HG02763 (cell line): ENCODE measurements at regions not wholly inside any gene's neighbourhood (a gene's known extent, or its start where the extent isn't known, plus 50 kb on each side); places are given as distances from the start of the nearest gene placed in this dataset.

ENCODE experiments used
- ATAC-seq: cut with Tn5 transposase; IDR thresholded peaks from one replicate; pipeline ENCODE4 v1.9.1; 2021; ENCODE audit warnings: mild to moderate bottlenecking, moderate library complexity; ENCODE audit not compliant: unreplicated experiment

GRCh38 chr1:4110888-4111287 is 210.8 kb upstream of the C1orf174 start:
- ATAC-seq, result no peak

GRCh38 chr1:4113897-4114296 is 213.8 kb upstream of the C1orf174 start:
- no peak for ATAC-seq

DNA sequence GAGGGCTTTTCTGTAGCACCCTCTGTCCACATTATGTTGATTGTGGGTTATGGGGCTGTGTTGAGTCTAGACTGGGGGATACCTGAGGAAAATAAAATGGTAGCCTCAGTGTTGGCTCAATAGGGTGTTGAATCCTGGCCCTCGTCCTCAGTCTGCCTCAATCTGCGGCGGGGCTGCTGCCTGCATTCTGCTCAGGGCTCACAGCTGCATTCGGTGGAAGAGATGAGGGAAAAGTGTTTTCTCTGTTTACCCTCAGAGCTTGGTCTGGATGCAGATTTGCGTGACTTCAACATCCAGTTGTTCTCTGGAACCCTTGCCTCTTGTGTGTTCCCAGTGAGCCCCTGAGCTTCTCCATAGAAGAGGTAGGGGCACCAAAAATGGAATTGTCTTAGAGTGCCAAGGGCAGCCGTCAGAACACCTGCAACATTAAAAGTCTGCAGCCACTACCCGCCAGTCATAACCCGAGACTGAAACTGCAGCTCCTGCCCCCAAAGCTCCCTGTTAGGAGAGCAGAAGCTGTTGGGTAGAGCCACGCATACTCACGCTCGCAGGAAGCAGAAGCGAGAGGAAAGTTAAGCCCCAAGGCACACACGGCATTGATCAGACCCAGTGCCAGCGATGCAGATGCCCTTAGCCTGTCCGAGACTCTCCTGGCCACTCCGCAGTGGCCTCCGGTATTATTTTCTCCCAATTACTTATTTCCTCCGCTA is 215.3 kb upstream of the C1orf174 start:
- ATAC-seq, result no peak

- ATAC-seq, result no peak
These were observed 217.1 kb upstream of the C1orf174 start for GRCh38 chr1:4117196-4117595.

- ATAC-seq, result no peak
These were observed 218.9 kb upstream of the C1orf174 start for GRCh38 chr1:4118746-4119515.

DNA sequence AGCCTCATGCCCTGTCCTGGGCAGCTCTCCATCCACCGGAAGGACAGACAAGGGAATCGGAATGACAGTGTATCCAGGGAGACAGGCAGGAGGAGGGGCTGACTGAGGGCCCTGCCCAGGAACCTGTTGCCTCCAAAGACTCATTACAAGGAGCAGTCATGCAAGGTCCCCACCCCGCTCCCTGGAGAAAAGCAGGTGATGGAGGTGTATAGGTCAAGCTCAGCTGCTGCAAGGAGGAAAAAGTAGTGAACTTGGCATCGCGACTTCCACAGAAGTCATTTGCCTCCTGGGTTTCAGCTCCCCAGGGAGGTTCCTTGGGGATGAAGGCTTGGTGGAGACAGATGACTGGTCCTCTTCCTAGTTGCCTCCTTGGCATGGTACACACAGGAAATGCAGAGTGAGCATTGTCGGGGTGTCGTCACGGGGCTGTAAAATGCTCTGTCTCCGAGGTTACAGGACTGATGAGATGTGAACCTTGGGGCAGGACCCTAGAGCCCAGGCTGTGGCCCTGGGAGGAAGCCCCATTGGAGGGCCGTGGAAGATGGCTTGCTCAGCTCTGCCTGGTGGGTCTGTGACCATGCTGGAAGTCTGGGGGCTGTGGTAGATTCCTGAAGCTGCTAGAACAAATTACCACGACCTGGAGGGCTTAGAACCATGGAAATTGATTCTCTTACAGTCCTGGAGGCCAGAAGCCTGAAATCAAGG is 219.6 kb upstream of the C1orf174 start:
- ATAC-seq, result no peak

DNA sequence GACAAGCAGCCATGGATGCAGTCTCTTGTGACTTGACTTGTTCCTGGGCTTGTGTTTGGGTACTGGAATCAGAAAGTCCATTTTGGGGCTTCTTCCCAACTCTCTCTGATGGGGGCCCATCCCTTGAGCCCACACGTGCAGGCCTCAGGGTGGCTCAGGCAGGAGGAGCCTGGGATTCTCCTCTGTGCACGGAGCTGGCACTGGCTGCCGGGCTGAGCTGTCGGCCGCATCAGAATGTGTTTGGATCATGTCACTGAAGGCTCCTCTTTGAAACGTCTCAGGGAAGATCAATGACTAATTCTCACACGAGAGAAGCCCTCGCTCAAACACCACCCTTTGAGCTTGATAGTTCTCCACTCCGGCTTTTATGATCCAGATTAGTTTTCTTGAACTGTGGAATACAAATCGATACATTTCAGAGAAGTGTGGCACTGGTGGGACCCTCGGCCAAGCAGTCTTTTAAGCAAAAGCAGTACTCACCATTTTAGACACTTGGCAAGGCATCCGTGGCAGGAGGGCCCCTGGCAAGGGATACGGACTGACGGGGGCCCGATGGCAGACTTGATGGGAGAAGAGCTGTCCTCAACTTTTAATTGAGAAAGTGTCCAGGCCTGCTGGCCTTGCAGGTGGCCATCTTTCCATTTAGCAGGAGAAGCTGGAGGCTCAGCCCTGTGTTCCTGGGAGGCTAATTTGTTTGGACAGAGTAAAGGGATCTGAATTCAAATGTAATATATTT is 220.7 kb upstream of the C1orf174 start:
- no peak for ATAC-seq

GRCh38 chr1:4121293-4121684 is 221.2 kb upstream of the C1orf174 start:
- no peak for ATAC-seq

DNA sequence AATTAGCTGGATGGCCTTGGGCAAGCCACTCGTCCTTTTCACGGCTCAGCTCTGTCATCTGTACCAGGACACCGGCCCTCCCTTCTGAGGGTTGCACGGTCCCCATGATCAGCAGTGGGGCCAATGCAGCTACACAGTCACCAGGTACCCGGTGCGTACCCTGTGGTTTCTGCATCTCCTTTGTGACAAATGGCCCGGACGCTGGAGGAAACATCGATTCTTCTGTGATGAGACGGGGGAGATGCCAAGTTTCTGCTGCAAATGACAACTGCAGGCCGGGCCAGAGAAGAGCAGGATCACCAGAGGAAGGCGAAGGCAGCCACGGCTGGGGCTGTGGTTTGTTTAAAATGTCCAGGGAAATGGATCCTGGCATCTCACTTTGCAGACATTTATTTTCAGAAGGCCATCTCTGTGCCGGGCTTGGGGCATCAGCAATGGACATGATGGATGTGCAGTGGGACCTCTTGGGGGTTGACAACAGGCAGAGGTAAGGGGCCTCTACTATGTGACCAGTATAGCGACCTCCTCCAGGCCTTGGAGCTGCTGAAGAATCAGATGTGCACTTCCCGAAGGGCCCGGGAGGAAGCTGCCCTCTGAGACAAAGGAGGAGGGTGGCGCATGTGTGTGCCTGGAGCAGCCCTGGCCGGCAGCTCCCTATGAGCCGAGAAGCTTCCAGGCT is 221.9 kb upstream of the C1orf174 start:
- no peak for ATAC-seq

DNA sequence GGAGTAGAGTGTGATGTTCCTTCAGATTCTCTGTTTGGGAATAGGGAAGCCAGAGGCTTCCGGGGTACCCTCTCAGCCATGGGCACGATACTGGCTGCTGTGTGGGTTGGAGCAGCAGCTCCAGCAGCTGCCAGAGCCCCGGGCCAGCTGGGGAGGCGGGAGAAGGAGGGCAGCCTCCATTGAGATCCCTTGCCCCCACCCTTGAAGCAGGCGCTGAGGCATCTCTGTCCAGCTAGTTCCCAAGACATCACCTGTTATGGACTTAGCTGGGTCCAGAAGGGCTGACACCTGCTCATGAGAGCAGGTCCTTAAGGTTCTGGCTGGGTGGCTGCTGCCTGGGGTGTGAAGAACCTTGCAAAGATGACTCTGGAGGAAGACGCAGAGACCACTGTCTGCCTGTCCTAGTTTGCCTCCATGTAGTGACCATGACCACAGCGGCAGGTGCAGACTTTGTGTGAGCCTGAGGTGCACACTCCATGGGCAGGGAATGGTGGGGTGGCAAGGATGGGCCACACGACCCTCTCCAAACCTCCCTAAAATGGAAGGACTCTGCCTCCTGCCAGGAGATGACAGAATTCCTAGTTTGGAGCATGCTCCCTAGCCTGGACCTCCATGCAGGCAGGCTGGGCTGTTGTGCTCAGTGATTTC is 222.6 kb upstream of the C1orf174 start:
- ATAC-seq, result no peak

DNA sequence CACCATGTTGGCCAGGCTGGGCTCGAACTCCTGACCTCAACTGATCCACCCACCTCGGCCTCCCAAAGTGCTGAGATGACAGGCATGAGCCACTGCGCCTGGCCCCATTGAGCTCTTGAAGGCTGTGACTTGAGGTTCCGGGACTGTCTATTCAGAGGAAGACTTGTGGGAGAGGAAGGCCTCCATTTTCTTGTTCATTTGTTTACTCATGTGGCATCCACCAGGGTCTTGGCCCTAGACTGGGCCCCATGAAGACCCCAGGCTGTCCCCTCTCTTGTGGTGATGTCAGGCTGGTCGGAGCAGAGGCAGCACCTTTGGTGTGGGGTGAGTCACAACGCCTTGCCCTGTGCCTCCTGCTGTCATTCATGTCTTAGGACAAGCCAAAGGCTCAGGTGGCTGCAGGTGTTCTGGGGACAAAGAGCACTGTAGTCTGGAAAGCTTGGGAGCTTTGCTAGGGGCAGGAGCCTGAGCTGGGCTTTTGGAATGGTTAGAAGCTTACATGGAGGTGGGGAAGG is 224.6 kb upstream of the C1orf174 start:
- ATAC-seq, result no peak

DNA sequence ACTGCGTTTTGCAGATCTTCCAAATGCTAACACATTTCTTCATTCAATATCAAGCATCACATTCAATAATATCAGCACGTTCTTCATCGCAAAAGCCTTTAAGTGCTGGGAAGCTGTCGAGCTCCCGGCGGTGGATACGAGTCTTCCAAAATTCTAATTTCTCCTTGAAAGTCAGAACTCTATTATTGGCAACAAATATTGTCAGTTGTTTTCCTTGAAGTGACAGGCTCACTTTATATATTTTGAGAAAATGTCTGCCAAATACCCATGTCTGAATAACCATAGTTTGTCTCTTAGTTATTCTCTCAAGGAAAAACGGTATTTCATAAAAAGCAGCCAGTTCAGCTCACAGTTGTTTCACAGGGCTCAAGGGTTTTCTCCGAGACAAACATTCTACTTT is 226.2 kb upstream of the C1orf174 start:
- ATAC-seq, result no peak

GRCh38 chr1:4126731-4127591 is 226.9 kb upstream of the C1orf174 start:
- ATAC-seq, result no peak

- ATAC-seq, result no peak
These were observed 227.6 kb upstream of the C1orf174 start for GRCh38 chr1:4127592-4128140.

- no peak for ATAC-seq
These were observed 228.5 kb upstream of the C1orf174 start for GRCh38 chr1:4128616-4129015.

DNA sequence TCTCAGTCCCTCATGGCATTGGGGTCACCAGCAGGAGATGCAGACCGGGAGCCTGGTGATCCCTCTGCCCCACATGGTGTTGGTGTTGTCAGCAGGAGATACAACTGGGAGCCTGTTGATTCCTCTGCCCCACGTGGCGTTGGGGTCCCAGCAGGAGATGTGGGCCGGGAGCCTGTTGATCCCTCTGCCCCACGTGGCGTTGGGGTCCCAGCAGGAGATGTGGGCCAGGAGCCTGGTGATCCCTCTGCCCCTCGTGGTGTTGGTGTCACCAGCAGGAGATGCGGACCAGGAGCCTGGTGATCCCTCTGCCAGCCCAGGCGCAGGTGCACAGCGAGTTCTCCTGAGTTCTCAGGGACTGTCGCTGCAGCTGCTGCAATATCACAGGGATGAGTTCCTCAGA is 229.6 kb upstream of the C1orf174 start:
- no peak for ATAC-seq

GRCh38 chr1:4130096-4130495 is 230.0 kb upstream of the C1orf174 start:
- ATAC-seq, result no peak

DNA sequence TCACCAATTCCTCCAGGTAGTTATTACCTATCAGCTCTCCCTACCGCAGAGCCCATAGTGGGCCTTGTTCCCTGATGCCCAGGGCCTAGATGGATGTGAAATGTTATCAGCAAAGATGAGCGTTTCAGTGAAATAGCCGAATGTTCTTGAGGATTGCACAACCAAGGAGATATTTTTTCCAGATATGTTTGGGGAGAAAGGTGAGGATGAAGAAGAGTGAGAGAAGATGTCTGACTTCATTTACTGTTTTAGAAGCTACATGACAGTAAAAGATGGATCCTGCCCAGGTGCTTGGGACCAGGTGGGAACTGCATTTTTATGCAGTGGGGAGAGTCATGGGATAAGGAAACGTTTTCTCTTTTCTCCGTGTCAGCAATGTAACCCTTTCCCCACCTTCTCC is 231.7 kb upstream of the C1orf174 start:
- ATAC-seq, result no peak
